Raji (cell line): ENCODE measurements at regions not wholly inside any gene's neighbourhood (a gene's known extent, or its start where the extent isn't known, plus 50 kb on each side); places are given as distances from the start of the nearest gene placed in this dataset.

Experiments
- POLR2A ChIP-seq: IDR thresholded peaks from 2 replicates; pipeline ENCODE4 v1.6.1; 2011; ENCODE audit warnings: low read depth, low read length, control low read depth; ENCODE audit not compliant: insufficient read depth

- no peak for TF ChIP-seq POLR2A
These were observed 133.4 kb downstream of the OR2B2 start for GRCh38 chr6:27778625-27779417.

DNA sequence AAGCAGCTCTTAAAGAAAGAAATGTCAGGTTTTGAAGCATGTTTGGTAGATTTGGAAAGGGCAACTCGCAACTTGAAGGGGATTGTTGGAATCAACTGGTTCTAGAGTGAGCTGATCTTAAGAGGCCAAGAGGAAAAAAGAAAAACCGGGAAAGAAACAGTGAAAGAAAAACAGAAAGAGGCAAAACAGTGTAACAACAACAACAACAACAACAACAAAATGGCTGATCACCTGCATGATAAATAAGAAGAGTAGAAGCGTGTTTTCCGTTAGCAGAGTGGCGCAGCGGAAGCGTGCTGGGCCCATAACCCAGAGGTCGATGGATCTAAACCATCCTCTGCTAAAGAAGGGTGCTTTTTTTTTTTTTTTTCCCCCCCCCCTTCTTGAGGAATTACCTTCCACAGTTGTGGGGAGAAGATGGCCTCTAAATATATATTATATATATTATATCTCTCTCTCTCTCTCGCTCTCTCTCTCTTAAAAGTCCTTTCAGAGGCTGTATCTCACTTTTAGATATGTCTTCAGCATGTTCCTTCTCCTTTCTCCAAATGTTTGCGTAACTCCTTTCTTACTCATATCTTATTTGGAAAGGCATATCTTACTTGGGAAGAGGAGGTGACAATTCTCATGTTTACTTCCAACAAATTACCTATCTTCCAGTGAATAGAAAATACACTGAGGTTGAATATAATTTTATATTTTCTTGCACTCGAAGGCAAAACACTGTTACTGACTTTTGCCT lies 134.4 kb downstream of the OR2B2 start:
- no peak for TF ChIP-seq POLR2A

GRCh38 chr6:27777126-27777525 lies 135.1 kb downstream of the OR2B2 start:
- no peak for TF ChIP-seq POLR2A

GRCh38 chr6:27776504-27776903 lies 135.7 kb downstream of the OR2B2 start:
- TF ChIP-seq POLR2A: no peak

DNA sequence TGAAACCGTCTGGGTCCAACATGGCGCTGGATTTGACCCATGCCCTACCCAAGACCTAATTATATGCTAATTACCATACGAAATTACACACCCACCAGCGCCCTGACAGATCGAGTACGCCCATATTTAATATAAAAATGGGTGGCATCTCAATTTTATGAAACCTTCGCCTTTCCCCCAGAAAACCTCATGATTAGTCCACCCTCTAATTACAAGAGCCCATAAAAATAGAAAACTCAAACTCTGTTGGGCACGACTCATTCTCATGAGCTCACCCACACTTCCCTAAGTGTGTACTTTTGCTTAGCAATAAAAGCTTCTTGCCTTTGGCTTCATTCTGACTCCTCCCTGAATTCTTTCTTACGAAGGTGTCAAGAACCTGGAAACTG lies 136.4 kb downstream of the OR2B2 start:
- TF ChIP-seq POLR2A: no peak

GRCh38 chr6:27772261-27773001 lies 139.8 kb downstream of the OR2B2 start:
- TF ChIP-seq POLR2A: no peak

GRCh38 chr6:27771235-27771634 lies 141.0 kb downstream of the OR2B2 start:
- TF ChIP-seq POLR2A: no peak

DNA sequence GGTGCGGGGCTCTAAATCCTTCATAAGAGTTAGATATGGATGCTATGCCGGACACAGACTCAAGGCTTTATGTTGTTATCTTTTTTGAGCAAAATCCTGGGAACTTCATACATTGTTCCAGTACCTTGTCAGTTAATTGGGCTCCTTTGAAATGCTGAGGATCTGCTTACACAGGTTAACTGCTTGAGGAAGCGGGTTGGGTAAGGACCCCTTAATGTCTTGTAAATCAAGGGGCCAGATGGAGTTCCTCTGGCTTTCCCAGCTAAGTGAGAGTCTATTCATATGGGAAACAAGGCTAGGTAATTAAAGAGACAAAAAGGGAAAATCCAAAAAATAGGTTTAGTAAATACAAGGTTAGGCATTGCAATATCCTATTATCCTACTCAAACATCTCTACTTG lies 141.5 kb downstream of the OR2B2 start:
- no peak for TF ChIP-seq POLR2A

- TF ChIP-seq POLR2A: no peak
These were observed 143.6 kb downstream of the OR2B2 start for GRCh38 chr6:27768556-27768955.

GRCh38 chr6:27767851-27768250 lies 144.3 kb downstream of the OR2B2 start:
- no peak for TF ChIP-seq POLR2A

DNA sequence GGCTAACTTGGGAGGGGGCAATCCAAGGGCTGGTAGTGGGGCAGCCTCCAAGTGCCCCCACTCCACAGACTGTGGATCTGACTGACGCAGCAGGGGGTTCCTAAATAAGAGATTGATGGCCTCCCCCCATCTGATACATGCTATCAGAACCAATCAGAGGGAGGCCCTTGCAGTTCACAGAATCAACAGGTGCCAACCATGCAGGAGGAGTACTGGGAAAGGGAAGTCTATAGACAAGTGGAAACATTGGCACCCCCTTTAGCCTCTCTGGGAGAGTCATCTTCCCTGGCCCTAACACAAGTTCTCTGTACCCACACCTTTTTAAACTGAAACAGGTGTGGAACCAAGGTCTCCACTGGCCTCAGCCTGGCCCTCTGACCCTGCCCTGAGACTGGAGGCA lies 145.8 kb downstream of the OR2B2 start:
- no peak for TF ChIP-seq POLR2A

- TF ChIP-seq POLR2A: no peak
These were observed 147.1 kb downstream of the OR2B2 start for GRCh38 chr6:27765028-27765590.

DNA sequence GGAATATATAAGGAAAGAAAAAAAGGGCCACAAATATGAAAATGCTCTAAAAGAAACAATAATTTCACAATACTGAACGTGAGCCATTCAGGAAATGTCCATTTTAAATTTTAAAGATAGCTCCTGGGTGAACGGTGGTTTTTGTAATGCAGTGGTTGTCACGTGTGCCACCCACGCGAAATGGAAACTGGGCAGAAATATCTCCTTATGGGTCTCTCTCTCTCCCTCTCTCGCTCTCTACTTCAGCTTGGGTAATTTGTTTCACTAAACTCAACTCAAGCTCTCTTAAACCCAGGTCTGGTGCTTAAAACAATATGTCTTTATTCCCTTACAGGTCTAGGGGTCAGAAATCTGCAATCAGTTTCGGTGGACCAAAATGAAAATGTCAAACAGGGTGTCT lies 150.8 kb downstream of the OR2B2 start:
- no peak for TF ChIP-seq POLR2A

DNA sequence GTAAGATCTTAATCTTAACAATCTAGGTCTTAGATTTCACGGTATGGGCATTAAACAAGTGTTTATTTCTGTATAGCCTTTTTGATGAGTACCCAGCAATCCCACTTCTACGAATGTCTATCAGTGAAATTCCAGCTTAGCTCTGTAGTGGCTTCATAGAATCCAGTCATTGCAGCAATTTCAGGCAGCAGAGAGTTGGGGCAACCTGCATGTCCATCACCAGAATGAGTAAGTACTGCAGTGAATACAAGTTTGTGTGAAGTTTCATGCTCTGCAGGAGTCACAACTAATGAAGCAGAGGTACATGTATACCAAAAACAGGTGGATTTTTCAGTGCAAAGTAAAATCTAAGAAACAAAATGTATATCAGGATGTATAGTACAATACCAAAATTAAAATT lies 151.7 kb downstream of the OR2B2 start:
- no peak for TF ChIP-seq POLR2A

DNA sequence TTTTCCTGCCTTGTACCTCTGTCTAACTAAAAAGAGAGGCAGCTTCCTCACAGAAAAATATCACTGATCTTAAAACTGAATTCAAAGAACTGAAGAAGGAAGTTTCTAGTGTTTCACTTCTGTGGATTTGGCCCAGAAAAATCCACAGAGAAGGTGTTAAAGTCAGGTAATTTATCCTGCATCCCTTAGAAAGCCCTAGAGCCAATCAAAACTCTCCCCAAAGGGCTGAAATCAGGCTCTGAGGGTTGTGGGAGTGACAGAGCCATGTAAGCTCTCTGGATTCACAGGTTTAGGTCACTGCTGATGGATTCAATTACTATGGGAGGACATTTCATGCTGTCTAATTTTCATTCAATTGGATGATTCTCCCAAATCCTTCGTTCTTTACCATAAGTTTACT lies 152.3 kb downstream of the OR2B2 start:
- TF ChIP-seq POLR2A: no peak
